Astrocyte (in vitro differentiated cells and primary cell): ENCODE measurements at regions not wholly inside any gene's neighbourhood (a gene's known extent, or its start where the extent isn't known, plus 50 kb on each side); places are given as distances from the start of the nearest gene placed in this dataset.

Experiments used
- EZH2 ChIP-seq: IDR thresholded peaks from 2 replicates; pipeline ENCODE4 v1.6.1; 2012; ENCODE audit warnings: mild to moderate bottlenecking, low read length, inconsistent platforms; ENCODE audit not compliant: insufficient read depth
- TF ChIP-seq, protein P1 (sequence below): IDR thresholded peaks from 2 replicates; pipeline ENCODE4 v1.5.1; 2011; ENCODE audit warnings: low read depth, mild to moderate bottlenecking, inconsistent platforms, low read length, moderate library complexity; ENCODE audit not compliant: insufficient read depth

GRCh38 chr20:39553120-39553519 lies 591.0 kb downstream of the DHX35 start:
- TF ChIP-seq, protein P1, sequence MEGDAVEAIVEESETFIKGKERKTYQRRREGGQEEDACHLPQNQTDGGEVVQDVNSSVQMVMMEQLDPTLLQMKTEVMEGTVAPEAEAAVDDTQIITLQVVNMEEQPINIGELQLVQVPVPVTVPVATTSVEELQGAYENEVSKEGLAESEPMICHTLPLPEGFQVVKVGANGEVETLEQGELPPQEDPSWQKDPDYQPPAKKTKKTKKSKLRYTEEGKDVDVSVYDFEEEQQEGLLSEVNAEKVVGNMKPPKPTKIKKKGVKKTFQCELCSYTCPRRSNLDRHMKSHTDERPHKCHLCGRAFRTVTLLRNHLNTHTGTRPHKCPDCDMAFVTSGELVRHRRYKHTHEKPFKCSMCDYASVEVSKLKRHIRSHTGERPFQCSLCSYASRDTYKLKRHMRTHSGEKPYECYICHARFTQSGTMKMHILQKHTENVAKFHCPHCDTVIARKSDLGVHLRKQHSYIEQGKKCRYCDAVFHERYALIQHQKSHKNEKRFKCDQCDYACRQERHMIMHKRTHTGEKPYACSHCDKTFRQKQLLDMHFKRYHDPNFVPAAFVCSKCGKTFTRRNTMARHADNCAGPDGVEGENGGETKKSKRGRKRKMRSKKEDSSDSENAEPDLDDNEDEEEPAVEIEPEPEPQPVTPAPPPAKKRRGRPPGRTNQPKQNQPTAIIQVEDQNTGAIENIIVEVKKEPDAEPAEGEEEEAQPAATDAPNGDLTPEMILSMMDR, result no peak
- TF ChIP-seq EZH2, result no peak
